ENCODE measurements at regions not wholly inside any gene's neighbourhood (a gene's known extent, or its start where the extent isn't known, plus 50 kb on each side); places are given as distances from the start of the nearest gene placed in this dataset.

DNA sequence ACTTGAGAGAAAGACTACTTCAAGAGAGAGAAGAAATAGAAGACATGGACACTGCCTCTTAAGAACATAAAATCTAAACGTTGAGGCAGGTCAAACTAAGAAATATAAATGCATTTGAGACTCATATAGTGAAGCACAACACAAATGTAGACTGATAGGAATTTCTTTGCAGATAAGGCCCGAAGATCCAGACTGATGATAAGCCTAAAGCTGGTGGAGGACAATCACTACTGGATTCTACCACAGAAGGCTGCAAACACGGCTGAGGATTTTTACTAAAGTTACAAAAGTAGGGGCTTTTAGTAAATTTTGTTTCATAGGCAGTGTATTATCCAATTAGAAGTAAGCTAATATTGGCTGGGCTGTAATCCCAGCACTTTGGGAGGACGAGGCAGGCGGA, 278.3 kb downstream of the RAP2B start:
- CTCF ChIA-PET: no interaction called here
- no peaks in the 10 kb centered on the region for H3K36me3 ChIP-seq (ENCODE audit: insufficient read depth, low read length, poor library complexity, severe bottlenecking)
- no peaks in the 10 kb centered on the region for H3K9me3 ChIP-seq (ENCODE audit: low read depth, low read length, poor library complexity, severe bottlenecking)
- no peak for DNase-seq (ENCODE audit: low spot score)
- no peak overlapping the region for H3K27ac ChIP-seq (ENCODE audit: low read depth, low read length, poor library complexity, severe bottlenecking)
- no peak overlapping the region for H3K4me3 ChIP-seq (ENCODE audit: low read depth, low read length, poor library complexity, severe bottlenecking)
- intact Hi-C loops (cut with micrococcal nuclease; ENCODE audit: unreplicated experiment): loop anchor here (10.0 kb wide), 1 partner anchor 396 kb away; no protein-coding TSS in a partner anchor
- H3K27me3 ChIP-seq (replicated peaks; ENCODE audit: insufficient read depth, low read depth, low read length, poor library complexity): no peaks in the 10 kb centered on the region
- no TSS peak for BruUV-seq (replicated peaks)
- no peak for TF ChIP-seq EZH2 (IDR thresholded peaks at IDR 0.05; ENCODE audit: borderline replicate concordance, low read depth, low read length, poor library complexity, severe bottlenecking)
- TF ChIP-seq CTCF (conservative IDR thresholded peaks at IDR 0.05; ENCODE audit: low read depth, low read length): no peak
- POLR2A ChIA-PET (ENCODE audit: low non-redundant PET): no interaction called here
- H3K4me1 ChIP-seq (ENCODE audit: insufficient read depth, low read length, poor library complexity, severe bottlenecking): peaks cover 14% of the 10 kb centered on the region

GRCh38 chr3:153442386-153442785, 280.4 kb downstream of the RAP2B start:
- no TSS peak for BruUV-seq (replicated peaks)
- H3K9me3 ChIP-seq (ENCODE audit: low read depth, low read length, poor library complexity, severe bottlenecking): no peaks in the 10 kb centered on the region
- H3K27me3 ChIP-seq (replicated peaks; ENCODE audit: insufficient read depth, low read depth, low read length, poor library complexity): no peaks in the 10 kb centered on the region
- TF ChIP-seq EZH2 (IDR thresholded peaks at IDR 0.05; ENCODE audit: borderline replicate concordance, low read depth, low read length, poor library complexity, severe bottlenecking): no peak
- TF ChIP-seq CTCF (conservative IDR thresholded peaks at IDR 0.05; ENCODE audit: low read depth, low read length): no peak
- intact Hi-C loops (cut with micrococcal nuclease; ENCODE audit: unreplicated experiment): loop anchor here (10.0 kb wide), 1 partner anchor 398 kb away; no protein-coding TSS in a partner anchor
- peak; percentile 21 for DNase-seq (ENCODE audit: low spot score)
- no peak overlapping the region for H3K4me3 ChIP-seq (ENCODE audit: low read depth, low read length, poor library complexity, severe bottlenecking)
- peaks cover 9% of the 10 kb centered on the region for H3K4me1 ChIP-seq (ENCODE audit: insufficient read depth, low read length, poor library complexity, severe bottlenecking)
- ChIA-PET CTCF (interaction anchor here (0.5 kb wide), 1 partner anchor 399 kb away, joined by 4 read pairs; no protein-coding TSS in a partner anchor), POLR2A (ENCODE audit: low non-redundant PET) (no interaction called here)
- H3K36me3 ChIP-seq (ENCODE audit: insufficient read depth, low read length, poor library complexity, severe bottlenecking): no peaks in the 10 kb centered on the region
- no peak overlapping the region for H3K27ac ChIP-seq (ENCODE audit: low read depth, low read length, poor library complexity, severe bottlenecking)

DNA sequence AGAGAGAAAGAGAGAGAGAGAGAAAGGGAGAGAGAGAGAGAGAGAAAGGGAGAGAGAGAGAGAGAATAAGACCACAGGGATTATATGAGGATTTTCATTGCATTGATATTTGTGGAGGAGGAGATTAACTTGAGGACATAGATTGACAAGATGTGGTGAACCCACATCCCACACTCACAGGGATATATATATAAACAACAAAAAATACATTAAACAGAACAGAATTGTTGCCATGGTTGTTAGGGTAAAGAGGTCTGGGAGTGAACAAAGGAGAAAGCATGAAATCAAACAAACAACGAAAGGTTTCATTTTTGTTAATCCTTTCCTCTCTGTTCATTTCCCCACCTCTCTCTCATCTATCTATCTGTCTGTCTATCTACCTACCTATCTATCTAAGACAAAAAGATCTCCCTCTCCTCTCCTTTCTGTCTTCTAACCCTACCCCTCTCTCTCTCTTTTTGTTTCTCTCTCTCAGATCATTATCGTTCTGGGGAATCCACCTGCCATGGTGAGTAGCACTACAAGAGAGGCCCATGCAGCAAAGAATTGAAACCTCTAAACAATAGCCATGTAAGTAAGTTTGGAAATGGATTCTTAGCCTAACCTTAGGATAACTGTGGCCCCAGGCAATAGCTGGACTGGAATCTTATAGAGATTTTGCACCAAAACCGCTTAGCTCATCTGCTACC, 280.9 kb downstream of the RAP2B start:
- no peak overlapping the region for H3K27ac ChIP-seq (ENCODE audit: low read depth, low read length, poor library complexity, severe bottlenecking)
- intact Hi-C loops (cut with micrococcal nuclease; ENCODE audit: unreplicated experiment): loop anchor here (10.0 kb wide), 1 partner anchor 398 kb away; no protein-coding TSS in a partner anchor
- CTCF ChIA-PET: interaction anchor here (0.5 kb wide), 1 partner anchor 400 kb away, joined by 4 read pairs; no protein-coding TSS in a partner anchor
- peaks cover 4% of the 10 kb centered on the region for H3K4me1 ChIP-seq (ENCODE audit: insufficient read depth, low read length, poor library complexity, severe bottlenecking)
- H3K9me3 ChIP-seq (ENCODE audit: low read depth, low read length, poor library complexity, severe bottlenecking): no peaks in the 10 kb centered on the region
- TF ChIP-seq CTCF (conservative IDR thresholded peaks at IDR 0.05; ENCODE audit: low read depth, low read length): no peak
- TF ChIP-seq EZH2 (IDR thresholded peaks at IDR 0.05; ENCODE audit: borderline replicate concordance, low read depth, low read length, poor library complexity, severe bottlenecking): no peak
- POLR2A ChIA-PET (ENCODE audit: low non-redundant PET): no interaction called here
- H3K4me3 ChIP-seq (ENCODE audit: low read depth, low read length, poor library complexity, severe bottlenecking): no peak overlapping the region
- no TSS peak for BruUV-seq (replicated peaks)
- no peak for DNase-seq (ENCODE audit: low spot score)
- no peaks in the 10 kb centered on the region for H3K36me3 ChIP-seq (ENCODE audit: insufficient read depth, low read length, poor library complexity, severe bottlenecking)
- H3K27me3 ChIP-seq (replicated peaks; ENCODE audit: insufficient read depth, low read depth, low read length, poor library complexity): no peaks in the 10 kb centered on the region
